BLaER1 (cell line): ENCODE measurements at regions not wholly inside any gene's neighbourhood (a gene's known extent, or its start where the extent isn't known, plus 50 kb on each side); places are given as distances from the start of the nearest gene placed in this dataset.
"Not testable (repeated sequence)": the region's sequence is repeated elsewhere in the genome, so short reads cannot be mapped to it uniquely, and the experiment has no call there.

Experiments
- H3K27ac ChIP-seq: shearing (Covaris generic); formaldehyde crosslinking; 2 replicates; pipeline ENCODE4 v1.8.1; 2022
- H3K27me3 ChIP-seq: shearing (Covaris generic); formaldehyde crosslinking; 2 replicates; pipeline ENCODE4 v1.8.1; 2022
- H3K36me3 ChIP-seq: shearing (Covaris generic); formaldehyde crosslinking; 2 replicates; pipeline ENCODE4 v1.8.1; 2022
- H3K4me1 ChIP-seq: shearing (Covaris generic); formaldehyde crosslinking; 2 replicates; pipeline ENCODE4 v1.8.1; 2022
- H3K4me2 ChIP-seq: shearing (Covaris generic); formaldehyde crosslinking; 2 replicates; pipeline ENCODE4 v1.8.1; 2022
- H3K4me3 ChIP-seq: shearing (Covaris generic); formaldehyde crosslinking; 2 replicates; pipeline ENCODE4 v1.8.1; 2022
- H3K9ac ChIP-seq: shearing (Covaris generic); formaldehyde crosslinking; 2 replicates; pipeline ENCODE4 v1.8.1; 2022
- H3K9me3 ChIP-seq: shearing (Covaris generic); formaldehyde crosslinking; 2 replicates; pipeline ENCODE4 v1.8.1; 2022
- H4K20me1 ChIP-seq: shearing (Covaris generic); formaldehyde crosslinking; 2 replicates; pipeline ENCODE4 v1.8.1; 2022
- Cebpa-rat ChIP-seq: shearing (Covaris generic); IDR thresholded peaks from 2 replicates; pipeline ENCODE4 v1.8.1; 2022

DNA sequence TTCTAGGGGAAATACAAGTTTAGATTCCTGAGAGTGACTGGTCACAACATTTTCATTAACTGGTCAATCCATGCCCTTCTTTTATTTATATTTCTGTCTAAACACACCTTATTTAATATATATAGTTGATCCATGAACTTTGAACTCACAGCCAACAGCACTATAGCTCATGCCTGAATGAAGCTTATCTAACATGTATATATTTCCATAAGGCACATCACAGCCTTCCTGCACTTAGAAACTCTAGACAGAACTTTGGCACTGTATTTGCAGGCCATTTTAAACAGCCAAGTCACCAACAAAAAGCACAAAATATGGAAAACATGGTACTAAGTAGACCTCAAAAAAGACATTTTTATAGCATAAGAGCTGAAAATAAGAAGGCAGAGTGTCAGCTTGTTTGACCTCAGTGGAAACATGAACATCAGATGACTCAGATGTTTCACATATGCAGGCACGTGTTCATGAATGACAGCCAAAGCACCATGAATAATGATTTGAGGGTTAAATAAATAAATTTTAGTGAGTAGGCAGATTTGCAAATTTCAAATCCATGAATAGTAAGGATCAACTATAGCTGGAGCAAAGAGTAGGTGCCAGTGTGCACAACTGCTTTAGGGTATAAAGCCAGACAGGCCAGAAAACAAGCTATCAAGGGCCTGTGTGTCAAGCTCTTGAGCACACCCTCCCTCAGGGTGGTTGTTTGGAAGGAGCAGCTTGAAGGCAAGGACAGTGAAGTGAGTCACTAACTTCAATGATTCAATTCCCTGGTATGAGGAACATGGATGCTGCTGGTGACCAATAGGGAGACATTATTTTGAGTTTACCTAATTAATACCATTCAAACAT lies 88.9 kb upstream of the NT5E start:
- TF ChIP-seq Cebpa-rat, result no peak
- Histone ChIP-seq H3K27me3 (no peaks in the 10 kb centered on the region), H3K27ac (no peak overlapping the region), H3K4me2 (no peak overlapping the region), H3K36me3 (no peaks in the 10 kb centered on the region), H4K20me1 (no peaks in the 10 kb centered on the region), H3K9me3 (no peaks in the 10 kb centered on the region), H3K9ac (no peak overlapping the region), H3K4me3 (no peak overlapping the region), H3K4me1 (no peaks in the 10 kb centered on the region)

DNA sequence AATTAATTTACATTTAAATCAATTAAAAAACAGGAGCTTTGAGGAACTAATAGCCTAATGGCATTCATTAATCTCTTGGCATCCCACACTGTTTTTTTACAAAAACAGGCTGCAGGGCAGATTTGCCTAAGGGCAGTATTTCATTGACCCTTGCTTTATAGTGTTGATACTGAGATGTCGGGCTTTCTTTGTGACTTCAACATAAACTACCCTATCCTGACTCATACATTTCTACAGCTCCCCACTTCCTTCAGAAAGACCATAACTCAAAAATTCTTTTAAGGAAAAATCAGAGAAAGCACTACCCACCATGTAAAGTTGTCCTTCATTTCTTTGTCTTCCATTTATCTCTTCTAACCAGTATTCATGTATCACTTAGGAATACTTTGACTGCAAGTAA lies 92.2 kb upstream of the NT5E start:
- H3K27ac ChIP-seq, result no peak overlapping the region
- no peak overlapping the region for H3K4me2 ChIP-seq

DNA sequence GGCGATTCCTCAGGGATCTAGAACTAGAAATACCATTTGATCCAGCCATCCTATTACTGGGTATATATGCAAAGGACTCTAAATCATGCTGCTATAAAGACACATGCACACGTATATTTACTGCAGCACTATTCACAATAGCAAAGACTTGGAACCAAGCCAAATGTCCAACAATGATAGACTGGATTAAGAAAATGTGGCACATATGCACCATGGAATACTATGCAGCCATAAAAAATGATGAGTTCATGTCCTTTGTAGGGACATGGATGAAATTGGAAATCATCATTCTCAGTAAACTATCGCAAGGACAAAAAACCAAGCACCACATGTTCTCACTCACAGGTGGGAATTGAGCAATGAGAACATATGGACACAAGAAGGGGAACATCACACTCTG lies 93.1 kb upstream of the NT5E start:
- H3K9me3 ChIP-seq, H3K36me3 ChIP-seq, H3K27me3 ChIP-seq, H3K4me1 ChIP-seq, H3K4me3 ChIP-seq, H3K27ac ChIP-seq, H4K20me1 ChIP-seq, H3K9ac ChIP-seq, H3K4me2 ChIP-seq: not testable (repeated sequence)

More for the DNA sequence above, 92.2 kb upstream of the NT5E start:
- H3K36me3 ChIP-seq, result no peaks in the 10 kb centered on the region
- H3K9me3 ChIP-seq, result no peaks in the 10 kb centered on the region
- H3K27me3 ChIP-seq, result no peaks in the 10 kb centered on the region
- no peak for TF ChIP-seq Cebpa-rat
- H3K4me3 ChIP-seq, result no peak overlapping the region
- H4K20me1 ChIP-seq, result no peaks in the 10 kb centered on the region
- no peak overlapping the region for H3K9ac ChIP-seq
- H3K4me1 ChIP-seq, result no peaks in the 10 kb centered on the region

DNA sequence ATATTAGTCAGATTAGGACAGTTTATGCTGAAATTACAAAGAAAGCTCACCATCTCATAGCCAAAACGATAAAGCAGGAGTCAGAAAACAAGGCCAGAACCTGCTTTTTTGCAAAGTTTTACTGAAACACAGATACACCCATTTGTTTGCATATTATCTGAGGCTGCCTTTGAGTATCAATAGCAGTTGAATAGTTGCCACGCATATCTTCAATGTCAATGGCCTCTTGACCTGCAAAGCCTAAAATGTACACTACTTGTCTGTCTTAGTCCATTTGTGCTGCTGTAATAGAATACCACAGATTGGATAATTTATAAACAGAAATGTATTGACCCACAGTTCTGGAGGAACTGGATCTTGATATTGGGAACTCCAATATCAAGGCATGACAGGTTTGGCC lies 94.1 kb upstream of the NT5E start:
- no peak for TF ChIP-seq Cebpa-rat
- Histone ChIP-seq H3K27me3 (no peaks in the 10 kb centered on the region), H3K27ac (no peak overlapping the region), H3K9ac (no peak overlapping the region), H3K4me3 (no peak overlapping the region), H3K9me3 (no peaks in the 10 kb centered on the region), H3K4me2 (no peak overlapping the region), H3K4me1 (no peaks in the 10 kb centered on the region), H3K36me3 (no peaks in the 10 kb centered on the region), H4K20me1 (no peaks in the 10 kb centered on the region)

- no peaks in the 10 kb centered on the region for H3K36me3 ChIP-seq
- no peak overlapping the region for H3K9ac ChIP-seq
- no peaks in the 10 kb centered on the region for H3K9me3 ChIP-seq
- no peaks in the 10 kb centered on the region for H3K4me1 ChIP-seq
- no peaks in the 10 kb centered on the region for H4K20me1 ChIP-seq
- H3K4me2 ChIP-seq, result no peak overlapping the region
- TF ChIP-seq Cebpa-rat, result no peak
- H3K27me3 ChIP-seq, result no peaks in the 10 kb centered on the region
- no peak overlapping the region for H3K4me3 ChIP-seq
- no peak overlapping the region for H3K27ac ChIP-seq
Observed at GRCh38 chr6:85354761-85355618, 94.9 kb upstream of the NT5E start.

DNA sequence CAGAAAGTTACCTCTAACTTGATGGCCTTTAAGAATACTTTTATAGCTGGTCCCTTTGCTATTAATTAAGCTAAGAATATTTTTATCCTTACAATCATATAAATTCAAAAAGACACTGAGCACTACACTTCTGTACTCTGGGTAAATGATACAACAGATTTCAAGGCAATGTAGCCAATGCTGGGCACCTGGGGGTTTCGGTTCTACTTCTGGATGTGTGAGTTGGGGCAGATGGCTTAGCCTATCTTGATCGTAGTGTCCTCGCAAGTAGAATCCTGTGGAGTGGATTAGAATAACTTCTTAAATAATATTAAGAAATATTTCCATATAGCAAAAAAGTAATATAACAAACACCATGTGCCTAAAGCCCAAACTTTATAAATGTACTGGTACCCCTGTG lies 96.9 kb upstream of the NT5E start:
- Histone ChIP-seq H3K4me2 (no peak overlapping the region), H3K27me3 (no peaks in the 10 kb centered on the region), H4K20me1 (no peaks in the 10 kb centered on the region), H3K27ac (no peak overlapping the region), H3K9me3 (no peaks in the 10 kb centered on the region), H3K9ac (no peak overlapping the region), H3K4me1 (no peaks in the 10 kb centered on the region), H3K4me3 (no peak overlapping the region), H3K36me3 (no peaks in the 10 kb centered on the region)
- no peak for TF ChIP-seq Cebpa-rat

- no peaks in the 10 kb centered on the region for H3K4me1 ChIP-seq
- H3K27me3 ChIP-seq, result no peaks in the 10 kb centered on the region
- TF ChIP-seq Cebpa-rat, result no peak
- no peaks in the 10 kb centered on the region for H3K36me3 ChIP-seq
- H3K4me2 ChIP-seq, result no peak overlapping the region
- H3K9me3 ChIP-seq, result no peaks in the 10 kb centered on the region
- no peaks in the 10 kb centered on the region for H4K20me1 ChIP-seq
- H3K4me3 ChIP-seq, result no peak overlapping the region
- H3K27ac ChIP-seq, result no peak overlapping the region
- H3K9ac ChIP-seq, result no peak overlapping the region
Observed at GRCh38 chr6:85348643-85349042, 101.2 kb upstream of the NT5E start.

DNA sequence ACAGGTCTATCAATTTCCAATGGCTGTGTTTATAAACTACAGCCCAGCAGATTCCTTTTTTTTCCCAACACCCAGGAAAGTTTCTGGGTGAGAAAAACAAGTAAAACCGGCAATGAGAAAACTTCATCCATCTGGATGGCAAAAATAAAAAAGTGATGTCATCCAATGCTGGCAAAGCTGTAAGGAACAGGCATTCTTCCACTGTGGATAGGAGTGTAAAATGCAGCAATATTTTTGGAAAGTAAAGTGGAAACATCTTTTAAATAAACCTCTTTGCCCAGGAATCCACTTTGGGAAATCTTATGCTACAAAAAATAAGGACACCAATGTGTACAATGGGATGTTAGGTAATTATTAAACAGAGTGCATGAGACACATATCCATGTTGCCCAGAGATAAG lies 102.1 kb upstream of the NT5E start:
- no peak overlapping the region for H3K27ac ChIP-seq
- TF ChIP-seq Cebpa-rat, result no peak

GRCh38 chr6:85346196-85346595 lies 103.7 kb upstream of the NT5E start:
- Histone ChIP-seq H4K20me1 (no peaks in the 10 kb centered on the region), H3K4me1 (no peaks in the 10 kb centered on the region), H3K36me3 (no peaks in the 10 kb centered on the region), H3K27ac (no peak overlapping the region), H3K4me2 (no peak overlapping the region), H3K9me3 (no peaks in the 10 kb centered on the region), H3K9ac (no peak overlapping the region), H3K27me3 (no peaks in the 10 kb centered on the region), H3K4me3 (no peak overlapping the region)
- no peak for TF ChIP-seq Cebpa-rat

More for the DNA sequence above, 102.1 kb upstream of the NT5E start:
- H3K4me3 ChIP-seq, result no peak overlapping the region
- H3K27me3 ChIP-seq, result no peaks in the 10 kb centered on the region
- no peaks in the 10 kb centered on the region for H3K9me3 ChIP-seq
- no peaks in the 10 kb centered on the region for H3K36me3 ChIP-seq
- no peaks in the 10 kb centered on the region for H3K4me1 ChIP-seq
- no peaks in the 10 kb centered on the region for H4K20me1 ChIP-seq
- no peak overlapping the region for H3K4me2 ChIP-seq
- H3K9ac ChIP-seq, result no peak overlapping the region

GRCh38 chr6:85344996-85345395 lies 104.9 kb upstream of the NT5E start:
- Histone ChIP-seq H3K36me3 (no peaks in the 10 kb centered on the region), H3K4me1 (no peaks in the 10 kb centered on the region), H3K27ac (no peak overlapping the region), H3K4me2 (no peak overlapping the region), H4K20me1 (no peaks in the 10 kb centered on the region), H3K9me3 (no peaks in the 10 kb centered on the region), H3K4me3 (no peak overlapping the region), H3K9ac (no peak overlapping the region), H3K27me3 (no peaks in the 10 kb centered on the region)
- TF ChIP-seq Cebpa-rat, result no peak
